NCI-H1105 (cell line): ENCODE measurements at regions not wholly inside any gene's neighbourhood (a gene's known extent, or its start where the extent isn't known, plus 50 kb on each side); places are given as distances from the start of the nearest gene placed in this dataset.
"Not testable (repeated sequence)": the region's sequence is repeated elsewhere in the genome, so short reads cannot be mapped to it uniquely, and the experiment has no call there.

Source experiments
- DNase-seq: peaks from one replicate; lab custom pipeline; 2025; lab: John Stamatoyannopoulos, UW

GRCh38 chr2:118464546-118465265 lies 376.4 kb downstream of the INSIG2 start:
- DNase-seq, result no peak

- DNase-seq, result no peak
Observed at GRCh38 chr2:118464046-118464445, 375.8 kb downstream of the INSIG2 start.

GRCh38 chr2:118460425-118460824 lies 372.2 kb downstream of the INSIG2 start:
- no peak for DNase-seq

GRCh38 chr2:118459426-118459825 lies 371.2 kb downstream of the INSIG2 start:
- no peak for DNase-seq

- DNase-seq, result no peak
Observed at GRCh38 chr2:118457951-118458350, 369.7 kb downstream of the INSIG2 start.

GRCh38 chr2:118449401-118449800 lies 361.1 kb downstream of the INSIG2 start:
- no peak for DNase-seq

- DNase-seq, result no peak
Observed at GRCh38 chr2:118443596-118443995, 355.3 kb downstream of the INSIG2 start.

- DNase-seq, result no peak
Observed at GRCh38 chr2:118442996-118443553, 354.8 kb downstream of the INSIG2 start.

- no peak for DNase-seq
Observed at GRCh38 chr2:118442046-118442445, 353.8 kb downstream of the INSIG2 start.

GRCh38 chr2:118440404-118441098 lies 352.3 kb downstream of the INSIG2 start:
- no peak for DNase-seq

GRCh38 chr2:118437501-118437900 lies 349.2 kb downstream of the INSIG2 start:
- no peak for DNase-seq

GRCh38 chr2:118431997-118432396 lies 343.7 kb downstream of the INSIG2 start:
- DNase-seq, result no peak

- DNase-seq, result no peak
Observed at GRCh38 chr2:118431586-118431985, 343.3 kb downstream of the INSIG2 start.

- no peak for DNase-seq
Observed at GRCh38 chr2:118431165-118431517, 342.9 kb downstream of the INSIG2 start.

- no peak for DNase-seq
Observed at GRCh38 chr2:118430510-118431164, 342.4 kb downstream of the INSIG2 start.

- DNase-seq, result no peak
Observed at GRCh38 chr2:118425191-118425590, 336.9 kb downstream of the INSIG2 start.

GRCh38 chr2:118423776-118424175 lies 335.5 kb downstream of the INSIG2 start:
- no peak for DNase-seq

GRCh38 chr2:118421648-118422047 lies 333.4 kb downstream of the INSIG2 start:
- DNase-seq, result no peak

- no peak for DNase-seq
Observed at GRCh38 chr2:118417406-118418120, 329.3 kb downstream of the INSIG2 start.

GRCh38 chr2:118415186-118415585 lies 326.9 kb downstream of the INSIG2 start:
- DNase-seq, result not testable (repeated sequence)

GRCh38 chr2:118403658-118404451 lies 315.6 kb downstream of the INSIG2 start:
- DNase-seq, result no peak
